HFF-Myc (cell line): ENCODE measurements at regions not wholly inside any gene's neighbourhood (a gene's known extent, or its start where the extent isn't known, plus 50 kb on each side); places are given as distances from the start of the nearest gene placed in this dataset.
"Not testable (repeated sequence)": the region's sequence is repeated elsewhere in the genome, so short reads cannot be mapped to it uniquely, and the experiment has no call there.

Source experiments
- DNase-seq: peaks from one replicate; pipeline ENCODE4 v3.0.0-alpha.2; 2011; ENCODE audit warnings: low read depth; ENCODE audit errors: extremely low read depth
- H3K4me3 ChIP-seq: replicated peaks from 2 replicates; pipeline ENCODE4 v1.5.1; 2011; ENCODE audit warnings: low read depth, mild to moderate bottlenecking, control low read depth, low read length
- TF ChIP-seq, protein P1 (sequence below): IDR thresholded peaks from 2 replicates; pipeline ENCODE4 v1.5.1; 2012; ENCODE audit warnings: mild to moderate bottlenecking, low read depth, low read length, control low read depth; ENCODE audit errors: missing control alignments

DNA sequence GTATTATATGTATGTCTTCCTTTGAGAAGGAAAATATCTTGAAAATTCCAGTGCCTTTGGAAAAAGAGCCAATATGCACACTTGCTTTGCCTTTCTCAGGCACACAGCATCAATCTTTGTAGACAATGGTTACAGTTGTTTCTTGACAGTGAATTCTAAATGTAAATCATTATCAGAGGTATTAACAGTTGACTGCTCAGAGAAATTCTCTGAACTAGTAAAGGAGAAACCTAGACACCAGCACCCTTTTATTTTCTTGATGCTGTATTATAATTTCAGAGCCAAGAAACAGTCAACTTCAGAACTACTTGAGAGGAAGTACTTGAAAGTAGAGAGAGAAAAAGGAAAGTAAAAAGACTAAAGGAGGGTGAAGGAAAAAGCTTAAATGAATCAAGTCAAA, 185.8 kb upstream of the SMIM30 start:
- no peak for DNase-seq
- TF ChIP-seq, protein P1, sequence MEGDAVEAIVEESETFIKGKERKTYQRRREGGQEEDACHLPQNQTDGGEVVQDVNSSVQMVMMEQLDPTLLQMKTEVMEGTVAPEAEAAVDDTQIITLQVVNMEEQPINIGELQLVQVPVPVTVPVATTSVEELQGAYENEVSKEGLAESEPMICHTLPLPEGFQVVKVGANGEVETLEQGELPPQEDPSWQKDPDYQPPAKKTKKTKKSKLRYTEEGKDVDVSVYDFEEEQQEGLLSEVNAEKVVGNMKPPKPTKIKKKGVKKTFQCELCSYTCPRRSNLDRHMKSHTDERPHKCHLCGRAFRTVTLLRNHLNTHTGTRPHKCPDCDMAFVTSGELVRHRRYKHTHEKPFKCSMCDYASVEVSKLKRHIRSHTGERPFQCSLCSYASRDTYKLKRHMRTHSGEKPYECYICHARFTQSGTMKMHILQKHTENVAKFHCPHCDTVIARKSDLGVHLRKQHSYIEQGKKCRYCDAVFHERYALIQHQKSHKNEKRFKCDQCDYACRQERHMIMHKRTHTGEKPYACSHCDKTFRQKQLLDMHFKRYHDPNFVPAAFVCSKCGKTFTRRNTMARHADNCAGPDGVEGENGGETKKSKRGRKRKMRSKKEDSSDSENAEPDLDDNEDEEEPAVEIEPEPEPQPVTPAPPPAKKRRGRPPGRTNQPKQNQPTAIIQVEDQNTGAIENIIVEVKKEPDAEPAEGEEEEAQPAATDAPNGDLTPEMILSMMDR = no peak

GRCh38 chr7:113303388-113303787, 185.0 kb upstream of the SMIM30 start:
- DNase-seq = not testable (repeated sequence)

More for the DNA sequence above, 185.8 kb upstream of the SMIM30 start:
- H3K4me3 ChIP-seq = no peak overlapping the region

GRCh38 chr7:113301983-113302382, 183.6 kb upstream of the SMIM30 start:
- TF ChIP-seq, protein P1 = no peak
- DNase-seq = no peak
- H3K4me3 ChIP-seq = no peak overlapping the region

More at GRCh38 chr7:113303388-113303787, 185.0 kb upstream of the SMIM30 start:
- not testable (repeated sequence) for H3K4me3 ChIP-seq

DNA sequence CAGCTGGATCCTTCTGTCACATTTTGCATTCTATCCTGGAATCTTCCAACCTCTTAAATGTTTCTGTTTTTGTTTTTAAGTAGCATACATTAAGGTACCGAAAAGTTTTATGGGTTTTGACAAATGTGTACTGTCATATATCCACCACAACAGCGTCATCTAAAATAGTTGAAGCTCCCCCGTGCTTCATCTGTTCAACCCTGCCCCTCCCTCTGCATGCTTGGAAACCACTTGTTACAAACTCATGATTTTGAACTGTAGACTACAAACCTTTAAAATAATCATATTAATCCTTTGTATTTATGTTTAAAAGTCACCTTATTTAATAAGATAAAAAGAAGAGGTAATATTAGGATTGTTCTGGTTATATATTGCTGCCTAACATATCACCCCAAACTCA, 182.8 kb upstream of the SMIM30 start:
- no peak overlapping the region for H3K4me3 ChIP-seq
- TF ChIP-seq, protein P1 = no peak
- no peak for DNase-seq

- no peak overlapping the region for H3K4me3 ChIP-seq
- TF ChIP-seq, protein P1 = no peak
- no peak for DNase-seq
Measured at GRCh38 chr7:113299748-113300147, 181.4 kb upstream of the SMIM30 start.

GRCh38 chr7:113298501-113298900, 180.1 kb upstream of the SMIM30 start:
- TF ChIP-seq, protein P1 = no peak
- DNase-seq = no peak

DNA sequence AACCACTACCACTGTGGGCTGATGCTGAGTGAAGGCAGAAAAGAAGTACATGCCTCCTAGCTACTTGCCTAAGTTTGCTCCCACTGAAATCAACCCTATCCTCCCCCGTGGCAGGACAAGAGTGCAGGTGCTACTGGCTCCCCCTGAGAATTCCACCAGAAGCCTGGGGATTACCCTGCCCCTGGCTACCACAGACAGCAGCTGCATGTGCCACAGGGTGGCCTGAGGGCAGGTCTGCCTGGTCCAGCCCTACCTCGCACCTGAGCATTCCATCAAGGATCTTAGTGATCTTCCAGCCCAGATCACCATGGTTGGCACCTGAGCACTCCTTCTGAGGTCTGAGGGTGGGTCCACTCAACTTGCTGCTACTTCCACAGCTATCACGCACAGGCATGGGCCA, 176.4 kb upstream of the SMIM30 start:
- TF ChIP-seq, protein P1 = no peak
- DNase-seq = no peak
- H3K4me3 ChIP-seq = no peak overlapping the region

More at GRCh38 chr7:113298501-113298900, 180.1 kb upstream of the SMIM30 start:
- no peak overlapping the region for H3K4me3 ChIP-seq
